Uterus (tissue), 3 donors: ENCODE measurements at regions not wholly inside any gene's neighbourhood (a gene's known extent, or its start where the extent isn't known, plus 50 kb on each side); places are given as distances from the start of the nearest gene placed in this dataset.

ENCODE experiments used
- DNase-seq, 2 donors: peaks; one replicate each; pipeline ENCODE4 v3.0.0-alpha.2; 2019 to 2020
- H3K27ac ChIP-seq, 2 donors: fragments of 200-600 bp; sonication (generic); 1 replicate in 1 of 2; 2 replicates in 1 of 2; pipeline ENCODE4 v1.5.1; 2016 to 2018
- H3K27me3 ChIP-seq, 2 donors: fragments of 200-600 bp; sonication (generic); one replicate each; pipeline ENCODE4 v1.5.1; 2018 to 2019; ENCODE audit warnings: control low read depth in 1 of 2
- H3K36me3 ChIP-seq, 2 donors: fragments of 200-600 bp; sonication (generic); one replicate each; pipeline ENCODE4 v1.5.1; 2019; ENCODE audit warnings: control low read depth in 1 of 2
- H3K4me1 ChIP-seq, 2 donors: fragments of 200-600 bp; sonication (generic); one replicate each; pipeline ENCODE4 v1.5.1; 2018 to 2019; ENCODE audit warnings: control low read depth in 1 of 2
- H3K4me3 ChIP-seq, 2 donors: fragments of 200-600 bp; sonication (generic); 1 replicate in 1 of 2; 2 replicates in 1 of 2; pipeline ENCODE4 v1.5.1; 2018 to 2019; ENCODE audit warnings: mild to moderate bottlenecking in 1 of 2
- H3K9me3 ChIP-seq, 2 donors: fragments of 200-600 bp; sonication (generic); one replicate each; pipeline ENCODE4 v1.5.1; 2019; ENCODE audit warnings: control low read depth in 1 of 2
- CTCF ChIP-seq, 4 experiments: fragments of 200-600 bp in 2 of 4; fragments of 450-650 bp in 2 of 4; sonication (generic) in 2 of 4; IDR thresholded peaks; one replicate each; pipeline ENCODE4 v1.5.1; 2016 to 2019; ENCODE audit warnings: antibody characterized with exemption in 4 of 4, mild to moderate bottlenecking in 2 of 4, moderate library complexity in 1 of 4
- POLR2A ChIP-seq, 2 donors: fragments of 450-650 bp; IDR thresholded peaks; one replicate each; pipeline ENCODE4 v1.6.1; 2016; ENCODE audit warnings: antibody characterized with exemption in 2 of 2, mild to moderate bottlenecking in 1 of 2, moderate library complexity in 1 of 2
- intact Hi-C: fragments of 100-400 bp; cut with DNase I; formaldehyde crosslinking; loops from one replicate; pipeline ENCODE4 v1.15.1; 2023; ENCODE audit warnings: low total_unique reads
- donor health status: DM: yes; HTN: yes; CAD: no.

- no peaks in the 10 kb centered on the region for H3K27me3 ChIP-seq
- H3K27ac ChIP-seq: no peak overlapping the region
- H3K4me3 ChIP-seq: no peak overlapping the region
- intact Hi-C loops: no loop called here
- H3K36me3 ChIP-seq: no peaks in the 10 kb centered on the region
- TF ChIP-seq POLR2A (IDR thresholded peaks at IDR 0.05): no peak
- TF ChIP-seq CTCF (IDR thresholded peaks at IDR 0.05): no peak
- no peaks in the 10 kb centered on the region for H3K9me3 ChIP-seq
- DNase-seq: no peak
- H3K4me1 ChIP-seq: no peaks in the 10 kb centered on the region
Observed at GRCh38 chr2:71905205-71905604, 242.5 kb downstream of the CYP26B1 start.

- H3K36me3 ChIP-seq: no peaks in the 10 kb centered on the region
- intact Hi-C loops: no loop called here
- no peaks in the 10 kb centered on the region for H3K9me3 ChIP-seq
- DNase-seq: no peak
- no peak overlapping the region for H3K27ac ChIP-seq
- H3K4me3 ChIP-seq: no peak overlapping the region
- TF ChIP-seq CTCF (IDR thresholded peaks at IDR 0.05): no peak
- no peak for TF ChIP-seq POLR2A (IDR thresholded peaks at IDR 0.05)
- no peaks in the 10 kb centered on the region for H3K27me3 ChIP-seq
- H3K4me1 ChIP-seq: no peaks in the 10 kb centered on the region
Observed at GRCh38 chr2:71903841-71904240, 243.8 kb downstream of the CYP26B1 start.

GRCh38 chr2:71901466-71901865 lies 246.2 kb downstream of the CYP26B1 start:
- DNase-seq: no peak

GRCh38 chr2:71898851-71899681 lies 248.6 kb downstream of the CYP26B1 start:
- Histone ChIP-seq H3K4me3 (no peak overlapping the region), H3K27me3 (no peaks in the 10 kb centered on the region), H3K36me3 (no peaks in the 10 kb centered on the region), H3K27ac (no peak overlapping the region), H3K9me3 (no peaks in the 10 kb centered on the region), H3K4me1 (no peaks in the 10 kb centered on the region)
- TF ChIP-seq CTCF (IDR thresholded peaks at IDR 0.05) (no peak), POLR2A (IDR thresholded peaks at IDR 0.05) (no peak)
- no peak for DNase-seq
- intact Hi-C loops: no loop called here

More at GRCh38 chr2:71901466-71901865, 246.2 kb downstream of the CYP26B1 start:
- no peaks in the 10 kb centered on the region for H3K27me3 ChIP-seq
- H3K4me1 ChIP-seq: no peaks in the 10 kb centered on the region
- intact Hi-C loops: no loop called here
- H3K36me3 ChIP-seq: no peaks in the 10 kb centered on the region
- no peaks in the 10 kb centered on the region for H3K9me3 ChIP-seq
- no peak overlapping the region for H3K27ac ChIP-seq
- TF ChIP-seq POLR2A (IDR thresholded peaks at IDR 0.05) (no peak), CTCF (IDR thresholded peaks at IDR 0.05) (no peak)
- H3K4me3 ChIP-seq: no peak overlapping the region

GRCh38 chr2:71898375-71898774 lies 249.3 kb downstream of the CYP26B1 start:
- H3K27ac ChIP-seq: no peak overlapping the region
- no peaks in the 10 kb centered on the region for H3K4me1 ChIP-seq
- no peak overlapping the region for H3K4me3 ChIP-seq
- intact Hi-C loops: no loop called here
- no peaks in the 10 kb centered on the region for H3K9me3 ChIP-seq
- H3K36me3 ChIP-seq: no peaks in the 10 kb centered on the region
- TF ChIP-seq CTCF (IDR thresholded peaks at IDR 0.05) (no peak), POLR2A (IDR thresholded peaks at IDR 0.05) (no peak)
- no peaks in the 10 kb centered on the region for H3K27me3 ChIP-seq
- DNase-seq: no peak
